ENCODE measurements at regions not wholly inside any gene's neighbourhood (a gene's known extent, or its start where the extent isn't known, plus 50 kb on each side); places are given as distances from the start of the nearest gene placed in this dataset.
A peak's percentile ranks its signal among the peaks of the same experiment; 100 is the strongest.

GRCh38 chr9:28662675-28663074 is 1089.4 kb upstream of the C9orf72 start:
- no peak for DNase-seq

- DNase-seq: no peak
Observed at GRCh38 chr9:28668158-28668557, 1094.9 kb upstream of the C9orf72 start.

- DNase-seq: no peak
Observed at GRCh38 chr9:28671000-28671399, 1097.7 kb upstream of the C9orf72 start.

GRCh38 chr9:28678097-28678496 is 1104.8 kb upstream of the C9orf72 start:
- DNase-seq: no peak

GRCh38 chr9:28688172-28688571 is 1114.9 kb upstream of the C9orf72 start:
- no peak for DNase-seq

GRCh38 chr9:28692012-28692411 is 1118.7 kb upstream of the C9orf72 start:
- no peak for DNase-seq

GRCh38 chr9:28696960-28697359 is 1123.7 kb upstream of the C9orf72 start:
- no peak for DNase-seq

GRCh38 chr9:28699632-28700031 is 1126.4 kb upstream of the C9orf72 start:
- DNase-seq: no peak

GRCh38 chr9:28707616-28708015 is 1134.3 kb upstream of the C9orf72 start:
- DNase-seq: no peak

- no peak for DNase-seq
Observed at GRCh38 chr9:28714188-28714587, 1140.9 kb upstream of the C9orf72 start.

- no peak for DNase-seq
Observed at GRCh38 chr9:28718226-28718625, 1144.9 kb upstream of the C9orf72 start.

GRCh38 chr9:28720746-28721145 is 1147.5 kb upstream of the C9orf72 start:
- DNase-seq: no peak

GRCh38 chr9:28730111-28730510 is 1156.8 kb upstream of the C9orf72 start:
- DNase-seq: no peak

GRCh38 chr9:28735738-28736342 is 1162.6 kb upstream of the C9orf72 start:
- DNase-seq: no peak

- DNase-seq: no peak
Observed at GRCh38 chr9:28741459-28741858, 1168.2 kb upstream of the C9orf72 start.

GRCh38 chr9:28747351-28747985 is 1174.2 kb upstream of the C9orf72 start:
- no peak for DNase-seq

- no peak for DNase-seq
Observed at GRCh38 chr9:28750136-28750535, 1176.9 kb upstream of the C9orf72 start.

- DNase-seq: no peak
Observed at GRCh38 chr9:28758341-28758740, 1185.1 kb upstream of the C9orf72 start.

- no peak for DNase-seq
Observed at GRCh38 chr9:28758971-28759370, 1185.7 kb upstream of the C9orf72 start.

- no peak for DNase-seq
Observed at GRCh38 chr9:28762167-28762566, 1188.9 kb upstream of the C9orf72 start.

- no peak for DNase-seq
Observed at GRCh38 chr9:28764532-28764931, 1191.3 kb upstream of the C9orf72 start.

GRCh38 chr9:28770226-28770625 is 1196.9 kb upstream of the C9orf72 start:
- no peak for DNase-seq

GRCh38 chr9:28770827-28771226 is 1197.5 kb upstream of the C9orf72 start:
- no peak for DNase-seq

- DNase-seq: peak; percentile 5
Observed at GRCh38 chr9:28774433-28775235, 1201.4 kb upstream of the C9orf72 start.

All from NCI-H774 (cell line).